Right hindlimb (tissue), 1 donor: ENCODE measurements at regions not wholly inside any gene's neighbourhood (a gene's known extent, or its start where the extent isn't known, plus 50 kb on each side); places are given as distances from the start of the nearest gene placed in this dataset.

Experiments
- DNase-seq: peaks from one replicate; pipeline ENCODE4 v3.0.0-alpha.2; 2018

DNA sequence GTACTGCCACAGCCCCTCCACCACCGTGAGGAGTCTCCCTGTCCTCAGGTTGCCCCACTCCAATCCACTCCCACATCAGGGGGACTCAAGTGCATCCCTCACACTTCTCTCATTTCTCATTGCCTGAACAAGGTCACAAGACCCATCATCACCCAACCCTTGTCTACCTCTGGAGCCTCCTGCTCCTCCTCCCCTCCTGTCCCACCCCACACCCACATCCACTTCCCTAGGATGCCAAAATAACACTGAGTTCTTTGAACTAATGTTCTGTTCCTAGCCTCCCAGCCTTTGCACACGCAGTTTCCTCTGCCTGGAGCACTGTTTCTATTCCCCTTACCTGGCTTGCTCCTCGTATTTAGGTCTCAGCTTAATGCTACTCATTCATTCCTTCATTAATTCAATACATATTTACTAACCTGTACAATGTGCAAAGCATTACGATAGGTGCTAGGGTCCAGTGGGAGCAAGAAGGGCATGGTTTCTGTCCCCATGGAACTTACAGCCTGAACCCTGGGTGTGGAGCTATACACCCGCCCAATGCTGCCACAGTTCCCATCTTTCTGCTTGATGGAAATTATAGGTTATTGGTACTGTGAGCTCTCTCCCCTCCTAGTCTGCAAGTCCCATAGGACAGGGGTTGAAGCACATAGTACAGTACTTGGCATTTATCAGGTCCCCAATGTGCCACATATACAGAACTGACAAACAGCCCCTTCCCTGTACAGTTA is 96.1 kb upstream of the GRIK3 start:
- no peak for DNase-seq

- no peak for DNase-seq
Observed at GRCh38 chr1:37131281-37131680, 97.0 kb upstream of the GRIK3 start.

DNA sequence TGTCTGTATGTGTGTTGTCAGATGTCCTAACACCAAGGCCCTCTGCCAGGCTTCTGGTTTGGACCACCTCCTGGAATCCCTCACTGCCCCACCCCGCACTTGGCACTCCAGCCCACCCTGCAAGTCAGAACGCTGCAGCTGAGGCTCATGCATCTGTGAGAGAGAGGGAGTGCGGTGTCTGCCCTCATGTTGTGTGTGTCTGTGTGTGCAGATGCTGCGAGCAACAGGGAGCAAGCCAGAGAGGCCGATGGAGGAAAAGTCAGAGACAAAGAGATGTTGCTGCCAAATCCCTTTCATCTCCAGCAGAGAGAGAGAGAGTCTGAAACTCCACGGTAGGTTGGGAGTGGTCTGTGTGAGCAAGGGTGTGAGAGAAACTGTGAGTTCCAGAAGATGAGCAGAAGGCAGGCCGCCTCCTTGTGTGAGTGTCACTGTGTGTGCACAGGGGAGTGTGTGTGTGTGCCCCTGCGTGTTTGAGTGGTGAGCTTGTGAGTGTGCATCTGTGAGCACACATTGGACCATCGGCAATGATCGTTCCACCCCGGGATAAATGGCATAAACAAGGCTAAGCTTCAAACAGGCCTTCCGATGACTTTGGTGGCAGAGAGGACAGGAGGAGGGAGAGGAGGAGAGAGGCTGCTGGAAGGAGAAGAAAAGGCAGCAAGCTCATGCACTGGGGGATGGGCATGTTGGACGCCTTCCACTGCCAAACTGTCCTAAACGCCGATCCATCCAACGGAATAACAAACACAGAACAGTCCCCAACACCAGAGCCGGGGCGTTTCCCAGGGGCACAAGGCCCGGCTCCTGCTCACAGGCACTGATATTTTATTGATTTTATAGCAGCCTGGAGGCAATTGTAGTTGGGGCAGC is 99.2 kb upstream of the GRIK3 start:
- DNase-seq, result no peak

- no peak for DNase-seq
Observed at GRCh38 chr1:37134599-37134998, 100.3 kb upstream of the GRIK3 start.

- DNase-seq, result no peak
Observed at GRCh38 chr1:37135032-37135431, 100.7 kb upstream of the GRIK3 start.

DNA sequence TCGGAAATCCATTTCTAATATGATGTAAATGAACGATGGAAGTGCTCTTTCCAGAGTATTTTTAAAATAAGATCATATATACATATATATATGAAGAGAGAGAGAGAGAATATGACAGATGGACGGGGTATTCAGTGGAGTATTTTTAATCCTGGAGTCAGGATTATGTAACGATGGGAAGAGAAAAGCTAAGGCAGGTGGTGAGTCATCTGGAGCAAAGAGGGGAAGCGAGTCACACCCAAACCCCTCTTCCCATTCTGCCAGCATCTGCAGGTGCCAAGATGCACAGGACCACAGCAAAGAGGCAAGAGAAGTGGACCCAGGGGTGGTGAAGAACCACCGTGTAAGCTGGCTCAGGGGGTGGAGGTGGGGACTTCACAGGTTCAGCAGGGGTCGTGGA is 102.7 kb upstream of the GRIK3 start:
- DNase-seq, result no peak

DNA sequence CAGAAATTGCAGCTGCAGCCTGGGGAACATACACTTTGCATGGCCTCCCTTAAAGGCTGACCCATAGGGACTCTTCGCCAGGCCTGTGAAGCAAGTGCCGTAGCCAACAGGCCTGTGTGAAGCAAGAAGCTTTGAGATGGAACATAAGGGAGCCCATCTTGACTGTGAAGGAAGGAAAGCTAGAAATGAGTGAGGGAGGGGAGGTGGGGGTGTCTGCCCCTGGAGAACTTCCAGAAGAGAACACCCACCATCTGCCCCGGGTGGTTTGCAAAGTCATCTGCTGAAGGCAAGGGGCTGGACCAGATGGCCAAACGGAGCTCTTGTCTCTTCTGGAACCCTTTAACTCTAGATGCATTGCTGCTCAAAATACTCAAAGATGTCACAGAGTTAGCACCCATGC is 103.3 kb upstream of the GRIK3 start:
- DNase-seq, result no peak

DNA sequence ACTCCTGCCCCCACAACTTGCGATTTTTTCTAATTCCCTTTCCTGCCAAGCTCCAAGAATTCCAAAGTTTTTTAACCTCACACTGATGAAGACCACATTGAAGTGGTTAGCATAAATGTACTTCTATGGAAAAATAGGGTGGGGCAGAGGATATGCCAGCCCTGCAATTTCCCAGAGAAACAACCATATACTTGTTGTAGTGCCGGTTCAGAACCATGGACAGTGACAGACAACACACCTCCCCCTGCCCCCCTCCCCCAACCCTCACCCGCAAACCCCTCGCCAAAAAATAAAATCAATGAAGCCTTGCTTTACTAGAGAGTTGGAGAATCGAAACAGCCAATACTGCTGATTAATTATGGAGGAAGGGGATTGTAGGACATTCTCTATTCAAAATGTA is 109.5 kb upstream of the GRIK3 start:
- no peak for DNase-seq

GRCh38 chr1:37146071-37146470 is 111.8 kb upstream of the GRIK3 start:
- no peak for DNase-seq

DNA sequence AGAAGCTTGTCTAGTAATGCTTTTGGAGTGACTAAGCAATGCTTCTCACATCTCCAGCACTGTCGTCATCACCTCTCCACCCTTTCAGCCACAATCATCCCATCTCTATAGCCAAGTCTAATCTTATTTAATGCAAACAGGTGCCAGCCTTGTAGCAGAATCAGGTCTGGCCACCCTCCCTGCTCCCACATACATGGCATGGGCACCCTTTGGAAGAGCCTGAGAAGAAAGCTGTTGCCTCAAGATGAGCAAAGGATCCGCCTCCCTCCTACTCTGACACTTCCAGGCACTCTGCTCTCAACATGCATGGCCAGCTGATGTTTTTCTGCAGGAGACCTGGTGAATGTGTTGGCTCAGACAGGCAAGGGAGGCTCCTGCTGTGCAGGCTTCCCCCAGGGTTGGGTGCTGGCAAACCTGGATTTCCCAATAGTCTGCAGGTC is 113.1 kb upstream of the GRIK3 start:
- DNase-seq, result no peak

DNA sequence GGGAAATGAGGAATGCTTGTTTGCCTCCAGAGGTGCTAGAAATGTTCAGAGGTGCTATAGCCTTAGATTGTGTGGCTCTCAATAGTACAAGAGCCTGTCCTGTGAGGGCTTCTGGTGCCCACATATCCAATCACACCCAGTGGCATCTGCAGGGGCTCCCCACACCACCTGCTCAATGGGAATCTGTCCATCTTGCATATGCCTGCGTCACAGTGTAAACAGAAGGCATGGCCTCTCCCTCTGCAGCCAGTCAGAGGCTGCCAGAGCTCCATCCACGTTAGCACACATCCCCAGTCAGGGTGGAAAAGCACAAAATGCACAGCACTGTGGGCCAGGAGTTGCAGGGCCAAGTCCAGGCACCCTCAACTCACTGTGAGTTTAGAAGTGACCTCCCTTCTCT is 113.6 kb upstream of the GRIK3 start:
- no peak for DNase-seq

DNA sequence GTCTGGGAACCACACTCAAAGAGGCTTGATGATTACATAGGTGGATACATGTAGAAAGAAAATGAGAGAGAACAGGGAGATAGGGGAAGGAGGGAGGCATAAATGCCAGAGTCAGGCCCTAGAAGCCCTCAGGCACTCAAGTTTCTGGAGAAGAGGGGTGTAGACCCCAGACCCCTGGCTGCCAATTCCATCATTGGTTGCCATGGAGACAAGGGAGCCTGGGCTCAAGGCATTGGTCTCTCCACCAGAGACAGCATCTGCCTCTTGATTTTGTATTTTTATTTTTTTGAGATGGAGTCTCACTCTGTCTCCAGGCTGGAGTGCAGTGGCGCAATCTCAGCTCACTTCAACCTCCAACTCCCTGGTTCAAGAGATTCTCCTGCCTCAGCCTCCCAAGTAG is 114.3 kb upstream of the GRIK3 start:
- no peak for DNase-seq

- DNase-seq, result no peak
Observed at GRCh38 chr1:37149296-37149695, 115.0 kb upstream of the GRIK3 start.

- DNase-seq, result no peak
Observed at GRCh38 chr1:37150986-37151385, 116.7 kb upstream of the GRIK3 start.

- DNase-seq, result no peak
Observed at GRCh38 chr1:37151789-37152188, 117.5 kb upstream of the GRIK3 start.

DNA sequence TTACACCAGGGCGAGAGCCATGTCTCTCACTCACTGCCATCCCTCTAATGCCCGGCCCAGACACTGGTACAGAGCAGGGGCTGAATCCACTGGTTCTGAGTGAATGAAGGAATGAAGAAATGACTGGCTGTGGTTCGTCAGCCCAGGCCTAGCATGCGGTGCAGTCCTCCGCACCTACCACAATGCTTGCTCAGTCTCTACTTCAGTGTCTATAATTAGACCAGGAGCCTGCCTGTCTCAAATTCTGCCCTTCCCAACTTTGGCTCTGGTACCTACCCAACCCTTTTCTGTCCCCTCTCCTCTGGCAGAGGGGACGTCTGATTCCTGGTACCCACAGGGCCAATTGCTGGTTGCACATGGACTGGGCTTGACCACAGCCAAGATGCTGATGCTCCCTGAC is 118.2 kb upstream of the GRIK3 start:
- no peak for DNase-seq

DNA sequence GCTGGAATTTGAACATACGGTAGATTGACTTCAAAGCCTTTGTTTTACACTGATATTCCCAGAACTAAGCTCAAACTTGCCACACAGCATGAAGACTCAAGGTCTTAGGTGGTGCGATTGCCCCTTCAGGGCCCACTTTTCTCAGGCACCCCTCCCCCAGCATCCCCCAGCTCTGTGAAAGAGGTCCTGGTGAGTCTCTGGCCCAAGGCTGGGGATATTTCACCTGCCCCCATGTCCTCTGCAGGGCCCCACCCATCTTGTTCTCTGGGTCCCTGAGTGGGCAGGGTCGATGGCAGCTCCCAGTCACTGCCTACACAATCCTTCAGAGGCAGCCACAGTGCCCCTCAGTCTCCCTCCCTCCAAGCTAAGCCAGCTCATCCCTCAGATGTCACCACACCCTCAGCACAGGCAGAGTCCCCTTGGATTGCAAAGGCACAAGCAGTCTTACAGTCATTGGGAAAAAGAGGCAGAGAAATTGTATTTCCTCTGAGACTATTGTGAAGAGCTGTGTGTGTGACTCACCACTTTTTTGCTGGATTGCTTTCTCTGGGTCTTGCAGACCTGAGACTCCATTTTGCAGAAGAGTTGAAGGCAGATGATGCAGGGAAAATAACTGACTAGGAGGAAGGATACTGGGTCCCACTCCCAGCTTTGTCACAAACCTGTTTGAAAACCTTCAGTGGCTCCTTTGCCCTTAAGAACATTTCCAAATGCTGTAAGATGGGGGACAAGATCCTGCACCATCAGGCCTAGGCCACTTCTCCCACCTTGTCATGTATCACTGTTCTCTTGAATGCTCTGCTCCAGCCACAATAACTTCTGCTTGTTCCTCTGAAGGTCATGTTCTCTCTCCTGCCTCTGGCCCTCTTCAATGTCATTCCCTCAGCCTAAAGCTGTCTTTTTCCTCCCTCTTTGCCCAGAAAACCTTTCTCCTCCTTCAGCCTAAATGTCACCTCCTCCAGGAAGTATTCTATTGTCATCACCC is 119.1 kb upstream of the GRIK3 start:
- no peak for DNase-seq

DNA sequence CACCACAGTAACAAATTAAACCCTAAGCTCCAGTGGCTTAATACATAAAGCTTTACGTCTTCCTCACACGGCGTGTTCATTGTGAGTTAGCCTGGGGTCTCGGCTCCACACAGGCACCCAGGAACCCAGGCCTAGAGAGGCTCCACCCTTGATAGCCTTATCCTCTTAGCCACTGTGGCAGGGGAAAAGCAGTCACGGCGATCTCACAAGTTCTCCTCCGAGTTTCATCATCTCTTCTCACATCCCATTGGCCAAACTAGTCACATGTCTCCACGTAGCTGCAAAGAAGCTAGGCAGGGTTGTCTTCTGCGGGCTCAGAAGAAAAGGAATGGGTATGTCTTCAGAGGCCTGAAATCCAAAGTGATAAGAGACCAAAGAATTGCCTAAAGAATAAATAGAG is 122.3 kb upstream of the GRIK3 start:
- DNase-seq, result no peak

DNA sequence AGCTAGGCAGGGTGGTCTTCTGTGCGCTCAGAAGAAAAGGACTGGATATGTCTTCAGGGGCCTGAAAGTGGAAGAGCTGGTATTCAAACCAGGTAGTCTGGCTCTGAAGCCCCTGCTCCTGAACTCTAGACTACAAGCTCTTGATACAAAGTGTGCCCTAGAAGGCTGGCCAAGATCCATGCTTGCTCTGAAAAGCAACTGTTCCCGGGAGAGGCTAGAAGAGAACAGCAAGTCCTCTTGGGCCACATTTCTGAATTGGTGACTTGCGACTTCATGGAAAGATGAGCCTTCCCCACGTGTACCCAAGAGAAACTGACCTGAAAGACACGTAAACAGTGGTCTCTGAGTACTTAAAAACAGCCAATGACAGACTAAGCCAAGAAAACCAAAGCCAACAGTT is 123.3 kb upstream of the GRIK3 start:
- DNase-seq, result no peak

- DNase-seq, result no peak
Observed at GRCh38 chr1:37158113-37158749, 123.9 kb upstream of the GRIK3 start.

DNA sequence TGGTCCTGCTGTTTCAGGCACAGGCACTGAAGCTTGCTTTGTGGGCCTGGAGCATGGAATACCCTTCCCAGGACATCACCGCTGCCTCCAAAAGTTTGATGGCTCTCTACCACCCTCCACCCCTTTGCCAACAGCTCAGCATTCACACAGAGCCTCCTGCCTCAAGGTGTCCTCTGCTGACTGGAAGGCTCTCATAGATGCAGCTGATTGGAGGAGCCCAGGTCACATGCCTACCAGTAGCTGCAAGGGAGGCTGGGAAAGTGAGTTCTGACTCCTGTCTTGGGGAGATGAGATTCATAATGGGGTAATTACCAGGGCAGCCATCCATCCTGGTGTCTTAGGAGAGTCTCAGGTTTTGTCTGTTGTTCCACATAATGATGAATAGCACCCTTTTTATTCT is 124.8 kb upstream of the GRIK3 start:
- no peak for DNase-seq

DNA sequence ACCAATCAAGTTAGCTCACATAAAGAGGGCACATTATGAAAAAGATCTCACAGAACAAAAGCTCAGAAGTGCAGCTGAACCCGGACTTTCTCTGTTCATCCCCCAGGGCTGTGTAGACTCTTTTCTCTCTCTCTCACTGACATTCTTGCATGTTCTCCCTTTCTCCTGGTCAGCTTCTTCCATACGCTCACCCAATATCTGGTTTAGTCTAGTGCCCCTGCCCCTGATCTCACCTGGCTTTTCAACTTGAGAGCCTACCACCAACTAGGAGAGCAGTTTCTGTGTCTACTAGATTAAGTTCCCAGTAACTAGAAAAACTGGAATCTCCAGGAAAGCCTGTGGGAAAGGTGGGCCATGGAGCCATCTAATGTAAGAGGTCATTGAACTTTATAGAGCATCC is 126.9 kb upstream of the GRIK3 start:
- DNase-seq, result no peak

DNA sequence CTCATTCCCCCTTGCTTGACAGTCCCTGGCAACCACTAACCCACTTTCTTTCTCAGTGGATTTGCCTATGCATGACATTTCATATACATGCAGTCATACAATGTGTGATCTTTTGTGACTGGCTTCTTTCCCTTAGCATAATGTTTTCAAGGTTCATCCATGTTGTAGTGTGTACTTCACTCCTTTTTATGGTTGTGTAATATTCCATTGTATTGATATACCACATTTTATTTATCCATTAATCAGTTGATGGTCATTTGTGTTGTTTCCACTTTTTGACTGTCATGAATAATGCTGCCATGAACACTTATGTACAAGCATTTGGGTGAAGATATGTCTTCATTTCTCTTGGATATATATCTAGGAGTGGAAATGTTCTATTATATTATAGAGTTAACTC is 127.7 kb upstream of the GRIK3 start:
- no peak for DNase-seq
